A673 (cell line): ENCODE measurements at regions not wholly inside any gene's neighbourhood (a gene's known extent, or its start where the extent isn't known, plus 50 kb on each side); places are given as distances from the start of the nearest gene placed in this dataset.
A peak's percentile ranks its signal among the peaks of the same experiment; 100 is the strongest.

ENCODE experiments used
- BruUV-seq: library from RNA; stranded (reverse); fragments of 400-500 nt; replicated peaks from 2 replicates; lab custom pipeline; 2021; lab: Mats Ljungman, UMichigan
- CTCF ChIA-PET: fragments of 300-600 bp; sonication (Branson Sonifier 250); formaldehyde crosslinking; loops from one replicate; lab custom pipeline; 2022; ENCODE audit warnings: antibody characterized with exemption; lab: Charles Lee
- POLR2A ChIA-PET: fragments of 300-600 bp; sonication (Branson Sonifier 250); formaldehyde crosslinking; loops from one replicate; lab custom pipeline; 2022; ENCODE audit warnings: antibody characterized with exemption; ENCODE audit not compliant: low non-redundant PET; lab: Charles Lee
- DNase-seq: peaks from one replicate; pipeline ENCODE4 v3.0.0-alpha.2; 2015; ENCODE audit warnings: low spot score
- H3K27ac ChIP-seq: fragments of 200-600 bp; sonication (generic); 2 replicates; pipeline ENCODE4 v1.5.1; 2016; ENCODE audit warnings: mixed run types, low read depth, mild to moderate bottlenecking, mixed read lengths, antibody characterized with exemption, low read length; ENCODE audit not compliant: poor library complexity, severe bottlenecking
- H3K27me3 ChIP-seq: fragments of 200-600 bp; sonication (generic); replicated peaks from 2 replicates; pipeline ENCODE4 v1.6.1; 2017; ENCODE audit warnings: mixed run types, low read depth, mild to moderate bottlenecking, mixed read lengths, antibody characterized with exemption, low read length; ENCODE audit not compliant: insufficient read depth, poor library complexity
- H3K36me3 ChIP-seq: fragments of 200-600 bp; sonication (generic); 2 replicates; pipeline ENCODE4 v1.6.1; 2016; ENCODE audit warnings: mixed run types, mild to moderate bottlenecking, mixed read lengths, antibody characterized with exemption, low read length; ENCODE audit not compliant: insufficient read depth, poor library complexity, severe bottlenecking
- H3K4me1 ChIP-seq: fragments of 200-600 bp; sonication (generic); 2 replicates; pipeline ENCODE4 v1.6.1; 2017; ENCODE audit warnings: mixed run types, mild to moderate bottlenecking, mixed read lengths, antibody characterized with exemption, low read length; ENCODE audit not compliant: insufficient read depth, poor library complexity, severe bottlenecking
- H3K4me3 ChIP-seq: fragments of 200-600 bp; sonication (generic); 2 replicates; pipeline ENCODE4 v1.5.1; 2016; ENCODE audit warnings: low read depth, mixed run types, mild to moderate bottlenecking, mixed read lengths, low read length; ENCODE audit not compliant: poor library complexity, severe bottlenecking
- H3K9me3 ChIP-seq: fragments of 200-600 bp; sonication (generic); 2 replicates; pipeline ENCODE4 v1.6.1; 2016; ENCODE audit warnings: mixed run types, low read depth, mild to moderate bottlenecking, mixed read lengths, antibody characterized with exemption, low read length; ENCODE audit not compliant: poor library complexity, severe bottlenecking
- CTCF ChIP-seq: fragments of 300-800, 200-600 bp; sonication (generic); conservative IDR thresholded peaks from 2 replicates; pipeline ENCODE4 v1.5.1; 2017; ENCODE audit warnings: low read depth, mild to moderate bottlenecking, antibody characterized with exemption, low read length, moderate library complexity, mixed read lengths
- EZH2 ChIP-seq: fragments of 200-600 bp; sonication (generic); IDR thresholded peaks from 2 replicates; pipeline ENCODE4 v1.6.1; 2017; ENCODE audit warnings: borderline replicate concordance, low read depth, mild to moderate bottlenecking, mixed read lengths, antibody characterized with exemption, low read length; ENCODE audit not compliant: poor library complexity, severe bottlenecking
- intact Hi-C: fragments of 100-400 bp; cut with micrococcal nuclease; formaldehyde crosslinking; loops from one replicate; pipeline ENCODE4 v1.10.0; 2022; ENCODE audit not compliant: unreplicated experiment

GRCh38 chr9:110142868-110143481, 65.0 kb downstream of the C9orf152 start:
- ChIA-PET POLR2A (interaction anchor here (0.6 kb wide), 1 partner anchor 165 kb away, joined by 3 read pairs; no protein-coding TSS in a partner anchor), CTCF (no interaction called here)
- BruUV-seq: no TSS peak
- Histone ChIP-seq H3K27me3 (no peaks in the 10 kb centered on the region), H3K27ac (no peak overlapping the region), H3K36me3 (no peaks in the 10 kb centered on the region), H3K4me1 (no peaks in the 10 kb centered on the region), H3K9me3 (no peaks in the 10 kb centered on the region), H3K4me3 (no peak overlapping the region)
- TF ChIP-seq EZH2 (no peak), CTCF (peak; percentile 25; the same call in 1 of the 2 replicates)
- intact Hi-C loops: no loop called here
- DNase-seq: peak; percentile 15

- Histone ChIP-seq H3K27me3 (no peaks in the 10 kb centered on the region), H3K9me3 (no peaks in the 10 kb centered on the region), H3K4me3 (no peak overlapping the region), H3K27ac (no peak overlapping the region), H3K4me1 (no peaks in the 10 kb centered on the region), H3K36me3 (no peaks in the 10 kb centered on the region)
- ChIA-PET CTCF (no interaction called here), POLR2A (no interaction called here)
- no peak for DNase-seq
- no TSS peak for BruUV-seq
- TF ChIP-seq CTCF: no peak
- intact Hi-C loops: no loop called here
These were observed 64.5 kb downstream of the C9orf152 start for GRCh38 chr9:110143485-110143884.

GRCh38 chr9:110143950-110144545, 63.9 kb downstream of the C9orf152 start:
- ChIA-PET POLR2A (no interaction called here), CTCF (no interaction called here)
- Histone ChIP-seq H3K4me3 (no peak overlapping the region), H3K27ac (no peak overlapping the region), H3K27me3 (no peaks in the 10 kb centered on the region), H3K36me3 (no peaks in the 10 kb centered on the region), H3K9me3 (no peaks in the 10 kb centered on the region), H3K4me1 (no peaks in the 10 kb centered on the region)
- intact Hi-C loops: no loop called here
- no peak for DNase-seq
- TF ChIP-seq EZH2 (no peak), CTCF (no peak)
- BruUV-seq: no TSS peak
